ENCODE measurements at regions not wholly inside any gene's neighbourhood (a gene's known extent, or its start where the extent isn't known, plus 50 kb on each side); places are given as distances from the start of the nearest gene placed in this dataset.
A peak's percentile ranks its signal among the peaks of the same experiment; 100 is the strongest.

GRCh38 chr2:234764372-234764771 is 187.4 kb upstream of the SH3BP4 start:
- Histone ChIP-seq H3K4me2 (no peak overlapping the region), H3K4me1 (0 out of 3 replicates have a peak, but pooled peaks cover 6% of the 10 kb centered on the region), H3K27ac (no peak overlapping the region), H3K4me3 (no peak overlapping the region), H3K9me3 (peaks cover 12% of the 10 kb centered on the region; the same call in 1 of the 3 replicates)
- CTCF ChIA-PET, result no interaction called here
- WGBS (ENCODE audit: missing lambda C conversion rate), result 76% methylated on average over 3 of the region's 3 CpGs
- no peak for TF ChIP-seq FOXS1 (CRISPR knock-in tag; IDR thresholded peaks at IDR 0.05)
- no peak for TF ChIP-seq NPAS2 (CRISPR knock-in tag; IDR thresholded peaks at IDR 0.05; ENCODE audit: borderline replicate concordance)
- no peak for TF ChIP-seq HOXA7 (CRISPR knock-in tag; IDR thresholded peaks at IDR 0.05)
- no peak for TF ChIP-seq EHMT2 (IDR thresholded peaks at IDR 0.05; ENCODE audit: low read depth)
- ATAC-seq, result no peak
- POLR2A ChIA-PET, result no interaction called here
- FAIRE-seq, result no peak
- no peak for DNase-seq (ENCODE audit: low read depth in 1 of 2, low spot score in 1 of 2)

GRCh38 chr2:234763002-234763873 is 188.6 kb upstream of the SH3BP4 start:
- ATAC-seq, result no peak
- CTCF ChIA-PET, result interaction anchor here (0.6 kb wide), 2 partner anchors 14 to 17 kb away, joined by 3 read pairs; no protein-coding TSS in a partner anchor

DNA sequence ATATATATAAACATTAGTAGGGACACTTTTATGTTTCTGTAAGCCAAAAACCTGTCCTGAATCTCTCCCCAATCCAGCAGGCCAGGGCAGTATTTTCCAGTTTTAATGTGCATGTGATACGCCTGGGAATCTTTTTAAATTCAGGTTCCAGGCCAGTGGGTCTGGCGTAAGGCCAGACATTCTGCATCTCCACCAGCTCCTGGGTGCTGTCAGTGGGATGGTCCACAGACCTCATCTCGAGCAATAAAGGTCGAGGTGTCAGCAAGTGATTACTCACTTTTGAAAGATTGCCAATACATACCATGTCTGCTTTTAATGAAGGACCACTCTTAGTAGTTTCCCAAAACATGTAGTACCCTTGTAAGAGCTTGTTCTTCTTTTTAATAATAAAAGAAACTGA is 189.9 kb upstream of the SH3BP4 start:
- no peak overlapping the region for H3K4me3 ChIP-seq
- H3K4me2 ChIP-seq, result no peak overlapping the region
- no peak for TF ChIP-seq HES2 (IDR thresholded peaks at IDR 0.05)
- TF ChIP-seq FOSL2 (IDR thresholded peaks at IDR 0.05), result no peak
- no peak for TF ChIP-seq FOSL2 (CRISPR knock-in tag; IDR thresholded peaks at IDR 0.05)
- TF ChIP-seq HOXB5 (CRISPR knock-in tag; IDR thresholded peaks at IDR 0.05), result no peak
- TF ChIP-seq FOXS1 (CRISPR knock-in tag; IDR thresholded peaks at IDR 0.05), result no peak
- TF ChIP-seq USF2 (IDR thresholded peaks at IDR 0.05), result no peak
- no peak for TF ChIP-seq CHD2 (IDR thresholded peaks at IDR 0.05; ENCODE audit: low read length, partially characterized antibody)
- no peak for TF ChIP-seq HDAC2 (IDR thresholded peaks at IDR 0.05)
- TF ChIP-seq NPAS2 (CRISPR knock-in tag; IDR thresholded peaks at IDR 0.05; ENCODE audit: borderline replicate concordance), result no peak
- no peak for TF ChIP-seq MAFK (IDR thresholded peaks at IDR 0.05; ENCODE audit: partially characterized antibody)
- TF ChIP-seq POLR2AphosphoS2 (conservative IDR thresholded peaks at IDR 0.05; ENCODE audit: low read length), result no peak
- no peak for TF ChIP-seq POLR2A (IDR thresholded peaks at IDR 0.05; ENCODE audit: low read length)
- no peak for TF ChIP-seq MAX (IDR thresholded peaks at IDR 0.05)
- no peak for TF ChIP-seq RAD21 (conservative IDR thresholded peaks at IDR 0.05 in 1 of 2, IDR thresholded peaks at IDR 0.05 in 1 of 2)
- peaks cover 12% of the 10 kb centered on the region; the same call in 1 of the 3 replicates for H3K9me3 ChIP-seq
- FAIRE-seq (no peak), DNase-seq (ENCODE audit: low read depth in 1 of 2, low spot score in 1 of 2) (no peak), ATAC-seq (no peak)
- no peak overlapping the region for H3K27ac ChIP-seq
- 0 out of 3 replicates have a peak, but pooled peaks cover 6% of the 10 kb centered on the region for H3K4me1 ChIP-seq
- CTCF ChIA-PET, result interaction anchor here (0.6 kb wide), 1 partner anchor 829 kb away, joined by 3 read pairs; no protein-coding TSS in a partner anchor
- POLR2A ChIA-PET, result no interaction called here
- 42% methylated on average over 4 of the region's 4 CpGs for WGBS (ENCODE audit: missing lambda C conversion rate)

More at GRCh38 chr2:234763002-234763873, 188.6 kb upstream of the SH3BP4 start:
- H3K9me3 ChIP-seq, result peaks cover 12% of the 10 kb centered on the region; the same call in 1 of the 3 replicates
- DNase-seq (ENCODE audit: low read depth in 1 of 2, low spot score in 1 of 2), result no peak
- no peak for FAIRE-seq
- POLR2A ChIA-PET, result no interaction called here
- no peak overlapping the region for H3K4me2 ChIP-seq
- peak overlapping the region in 1 of 2 experiments; percentile 40; a peak in 1 of 6 replicates for H3K27ac ChIP-seq
- no peak for TF ChIP-seq SMC3 (IDR thresholded peaks at IDR 0.05)
- no peak overlapping the region for H3K4me3 ChIP-seq
- H3K4me1 ChIP-seq, result 0 out of 3 replicates have a peak, but pooled peaks cover 6% of the 10 kb centered on the region
- 68% methylated on average over 13 of the region's 13 CpGs for WGBS (ENCODE audit: missing lambda C conversion rate)

- Histone ChIP-seq H3K27ac (no peak overlapping the region), H3K9me3 (no peaks in the 10 kb centered on the region), H3K4me2 (no peak overlapping the region), H3K4me1 (no peaks in the 10 kb centered on the region), H3K4me3 (no peak overlapping the region)
- no peak for TF ChIP-seq HOXB5 (CRISPR knock-in tag; IDR thresholded peaks at IDR 0.05)
- DNase-seq (ENCODE audit: low read depth in 1 of 2, low spot score in 1 of 2) (no peak), FAIRE-seq (no peak), ATAC-seq (no peak)
- POLR2A ChIA-PET, result no interaction called here
- CTCF ChIA-PET, result no interaction called here
- 86% methylated on average over 8 of the region's 8 CpGs for WGBS (ENCODE audit: missing lambda C conversion rate)
Observed at GRCh38 chr2:234754126-234754525, 197.7 kb upstream of the SH3BP4 start.
